G401.6 (cell line): ENCODE measurements at regions not wholly inside any gene's neighbourhood (a gene's known extent, or its start where the extent isn't known, plus 50 kb on each side); places are given as distances from the start of the nearest gene placed in this dataset.
"Not testable (repeated sequence)": the region's sequence is repeated elsewhere in the genome, so short reads cannot be mapped to it uniquely, and the experiment has no call there.

Experiments
- FAIRE-seq: peaks from 2 replicates; lab custom pipeline; 2012; peaks lifted over from hg19 to GRCh38; lab: Jason Lieb, UNC

GRCh38 chr18:22284581-22285360, 115.4 kb downstream of the GATA6 start:
- FAIRE-seq: no peak

GRCh38 chr18:22283855-22284254, 114.5 kb downstream of the GATA6 start:
- not testable (repeated sequence) for FAIRE-seq

- FAIRE-seq: no peak
These were observed 114.0 kb downstream of the GATA6 start for GRCh38 chr18:22283397-22283796.

GRCh38 chr18:22283116-22283395, 113.7 kb downstream of the GATA6 start:
- FAIRE-seq: no peak

- FAIRE-seq: no peak
These were observed 113.1 kb downstream of the GATA6 start for GRCh38 chr18:22282311-22283115.

- no peak for FAIRE-seq
These were observed 111.0 kb downstream of the GATA6 start for GRCh38 chr18:22280453-22280750.

- no peak for FAIRE-seq
These were observed 110.5 kb downstream of the GATA6 start for GRCh38 chr18:22279741-22280452.

GRCh38 chr18:22278798-22279197, 109.4 kb downstream of the GATA6 start:
- FAIRE-seq: no peak

GRCh38 chr18:22277758-22278157, 108.4 kb downstream of the GATA6 start:
- no peak for FAIRE-seq

GRCh38 chr18:22276334-22276713, 106.9 kb downstream of the GATA6 start:
- no peak for FAIRE-seq

GRCh38 chr18:22275706-22276333, 106.4 kb downstream of the GATA6 start:
- FAIRE-seq: no peak

- FAIRE-seq: no peak
These were observed 104.0 kb downstream of the GATA6 start for GRCh38 chr18:22273101-22274039.

GRCh38 chr18:22272242-22272641, 102.9 kb downstream of the GATA6 start:
- FAIRE-seq: no peak

GRCh38 chr18:22271030-22271429, 101.6 kb downstream of the GATA6 start:
- no peak for FAIRE-seq

GRCh38 chr18:22268641-22269128, 99.3 kb downstream of the GATA6 start:
- FAIRE-seq: no peak

- FAIRE-seq: no peak
These were observed 98.3 kb downstream of the GATA6 start for GRCh38 chr18:22267697-22268096.

- FAIRE-seq: no peak
These were observed 97.8 kb downstream of the GATA6 start for GRCh38 chr18:22267225-22267624.

- FAIRE-seq: no peak
These were observed 96.4 kb downstream of the GATA6 start for GRCh38 chr18:22265838-22266237.

- no peak for FAIRE-seq
These were observed 90.9 kb downstream of the GATA6 start for GRCh38 chr18:22260208-22260820.

GRCh38 chr18:22257022-22257543, 87.7 kb downstream of the GATA6 start:
- FAIRE-seq: no peak

- FAIRE-seq: no peak
These were observed 84.7 kb downstream of the GATA6 start for GRCh38 chr18:22254088-22254487.
